ENCODE measurements at regions not wholly inside any gene's neighbourhood (a gene's known extent, or its start where the extent isn't known, plus 50 kb on each side); places are given as distances from the start of the nearest gene placed in this dataset.

- Mint-ChIP-seq H3K27me3 (peaks cover 8% of the 10 kb centered on the region), H3K27ac (no peak overlapping the region), H3K9me3 (no peaks in the 10 kb centered on the region), H3K36me3 (no peaks in the 10 kb centered on the region), H3K4me1 (ENCODE audit: low read depth) (no peaks in the 10 kb centered on the region), H3K4me3 (no peak overlapping the region)
- ChIA-PET POLR2A (no interaction called here), CTCF (no interaction called here)
- DNase-seq = no peak
- intact Hi-C loops (cut with micrococcal nuclease) = no loop called here
Measured at GRCh38 chr16:86382067-86382773, 128.1 kb upstream of the FOXF1 start.

- no peaks in the 10 kb centered on the region for H3K9me3 Mint-ChIP-seq
- DNase-seq = no peak
- H3K4me1 Mint-ChIP-seq (ENCODE audit: low read depth) = no peaks in the 10 kb centered on the region
- no peak overlapping the region for H3K27ac Mint-ChIP-seq
- H3K27me3 Mint-ChIP-seq = peaks cover 10% of the 10 kb centered on the region
- H3K4me3 Mint-ChIP-seq = no peak overlapping the region
- intact Hi-C loops (cut with micrococcal nuclease) = no loop called here
- ChIA-PET CTCF (no interaction called here), POLR2A (no interaction called here)
- no peaks in the 10 kb centered on the region for H3K36me3 Mint-ChIP-seq
Measured at GRCh38 chr16:86382774-86383407, 127.4 kb upstream of the FOXF1 start.

GRCh38 chr16:86383488-86384262 is 126.7 kb upstream of the FOXF1 start:
- Mint-ChIP-seq H3K27me3 (peaks cover 13% of the 10 kb centered on the region), H3K4me1 (ENCODE audit: low read depth) (no peaks in the 10 kb centered on the region), H3K36me3 (no peaks in the 10 kb centered on the region), H3K9me3 (no peaks in the 10 kb centered on the region), H3K4me3 (no peak overlapping the region), H3K27ac (no peak overlapping the region)
- CTCF ChIA-PET = no interaction called here
- intact Hi-C loops (cut with micrococcal nuclease) = no loop called here
- DNase-seq = no peak
- POLR2A ChIA-PET = no interaction called here

GRCh38 chr16:86384263-86384649 is 126.1 kb upstream of the FOXF1 start:
- no peak overlapping the region for H3K27ac Mint-ChIP-seq
- no peaks in the 10 kb centered on the region for H3K4me1 Mint-ChIP-seq (ENCODE audit: low read depth)
- DNase-seq = no peak
- CTCF ChIA-PET = no interaction called here
- intact Hi-C loops (cut with micrococcal nuclease) = no loop called here
- POLR2A ChIA-PET = no interaction called here
- no peak overlapping the region for H3K4me3 Mint-ChIP-seq
- peaks cover 13% of the 10 kb centered on the region for H3K27me3 Mint-ChIP-seq
- no peaks in the 10 kb centered on the region for H3K9me3 Mint-ChIP-seq
- H3K36me3 Mint-ChIP-seq = no peaks in the 10 kb centered on the region

- Mint-ChIP-seq H3K27ac (no peak overlapping the region), H3K9me3 (no peaks in the 10 kb centered on the region), H3K27me3 (peaks cover 13% of the 10 kb centered on the region), H3K4me3 (no peak overlapping the region), H3K4me1 (ENCODE audit: low read depth) (no peaks in the 10 kb centered on the region), H3K36me3 (no peaks in the 10 kb centered on the region)
- no peak for DNase-seq
- intact Hi-C loops (cut with micrococcal nuclease) = no loop called here
- ChIA-PET POLR2A (no interaction called here), CTCF (no interaction called here)
Measured at GRCh38 chr16:86384980-86385379, 125.3 kb upstream of the FOXF1 start.

GRCh38 chr16:86387468-86388440 is 122.6 kb upstream of the FOXF1 start:
- Mint-ChIP-seq H3K9me3 (no peaks in the 10 kb centered on the region), H3K4me3 (no peak overlapping the region), H3K27ac (no peak overlapping the region), H3K36me3 (no peaks in the 10 kb centered on the region), H3K4me1 (ENCODE audit: low read depth) (no peaks in the 10 kb centered on the region), H3K27me3 (peaks cover 7% of the 10 kb centered on the region)
- CTCF ChIA-PET = no interaction called here
- DNase-seq = no peak
- POLR2A ChIA-PET = no interaction called here
- intact Hi-C loops (cut with micrococcal nuclease) = no loop called here

GRCh38 chr16:86388976-86389375 is 121.4 kb upstream of the FOXF1 start:
- POLR2A ChIA-PET = no interaction called here
- Mint-ChIP-seq H3K4me1 (ENCODE audit: low read depth) (no peaks in the 10 kb centered on the region), H3K9me3 (no peaks in the 10 kb centered on the region), H3K36me3 (no peaks in the 10 kb centered on the region), H3K4me3 (no peak overlapping the region), H3K27me3 (peaks cover 5% of the 10 kb centered on the region), H3K27ac (no peak overlapping the region)
- no peak for DNase-seq
- intact Hi-C loops (cut with micrococcal nuclease) = no loop called here
- CTCF ChIA-PET = no interaction called here

- CTCF ChIA-PET = interaction anchor here (0.6 kb wide), 1 partner anchor 1275 kb away, joined by 3 read pairs; no protein-coding TSS in a partner anchor
- POLR2A ChIA-PET = no interaction called here
- H3K27ac Mint-ChIP-seq = no peak overlapping the region
- H3K27me3 Mint-ChIP-seq = peaks cover 5% of the 10 kb centered on the region
- H3K9me3 Mint-ChIP-seq = no peaks in the 10 kb centered on the region
- no peak overlapping the region for H3K4me3 Mint-ChIP-seq
- intact Hi-C loops (cut with micrococcal nuclease) = no loop called here
- no peaks in the 10 kb centered on the region for H3K4me1 Mint-ChIP-seq (ENCODE audit: low read depth)
- DNase-seq = no peak
- H3K36me3 Mint-ChIP-seq = no peaks in the 10 kb centered on the region
Measured at GRCh38 chr16:86389566-86390328, 120.6 kb upstream of the FOXF1 start.

- ChIA-PET POLR2A (no interaction called here), CTCF (interaction anchor here (0.6 kb wide), 1 partner anchor 1275 kb away, joined by 3 read pairs; no protein-coding TSS in a partner anchor)
- Mint-ChIP-seq H3K9me3 (no peaks in the 10 kb centered on the region), H3K36me3 (no peaks in the 10 kb centered on the region), H3K27me3 (peaks cover 5% of the 10 kb centered on the region), H3K27ac (no peak overlapping the region), H3K4me1 (ENCODE audit: low read depth) (no peaks in the 10 kb centered on the region), H3K4me3 (no peak overlapping the region)
- intact Hi-C loops (cut with micrococcal nuclease) = no loop called here
- no peak for DNase-seq
Measured at GRCh38 chr16:86390335-86390734, 120.0 kb upstream of the FOXF1 start.

- CTCF ChIA-PET = no interaction called here
- Mint-ChIP-seq H3K27ac (no peak overlapping the region), H3K4me1 (ENCODE audit: low read depth) (no peaks in the 10 kb centered on the region), H3K4me3 (no peak overlapping the region), H3K36me3 (no peaks in the 10 kb centered on the region), H3K27me3 (peaks cover 5% of the 10 kb centered on the region), H3K9me3 (no peaks in the 10 kb centered on the region)
- intact Hi-C loops (cut with micrococcal nuclease) = no loop called here
- POLR2A ChIA-PET = no interaction called here
- DNase-seq = no peak
Measured at GRCh38 chr16:86391486-86391885, 118.8 kb upstream of the FOXF1 start.

GRCh38 chr16:86391984-86392383 is 118.3 kb upstream of the FOXF1 start:
- Mint-ChIP-seq H3K36me3 (no peaks in the 10 kb centered on the region), H3K4me1 (ENCODE audit: low read depth) (no peaks in the 10 kb centered on the region), H3K27me3 (peaks cover 5% of the 10 kb centered on the region), H3K4me3 (no peak overlapping the region), H3K27ac (no peak overlapping the region), H3K9me3 (no peaks in the 10 kb centered on the region)
- CTCF ChIA-PET = interaction anchor here (0.6 kb wide), 1 partner anchor 139 kb away, joined by 4 read pairs; no protein-coding TSS in a partner anchor
- no peak for DNase-seq
- intact Hi-C loops (cut with micrococcal nuclease) = no loop called here
- POLR2A ChIA-PET = no interaction called here
